SK-N-SH treated with all-trans-retinoic acid at 6 μM for 48 hours (cell line): ENCODE measurements at regions not wholly inside any gene's neighbourhood (a gene's known extent, or its start where the extent isn't known, plus 50 kb on each side); places are given as distances from the start of the nearest gene placed in this dataset.
A peak's percentile ranks its signal among the peaks of the same experiment; 100 is the strongest.

Experiments used
- ATAC-seq: fragments of 200-7000 bp; cut with Tn5 transposase; 3 replicates; pipeline ENCODE4 v1.9.1; 2020; ENCODE audit warnings: mild to moderate bottlenecking, moderate library complexity
- ARNTL ChIP-seq: fragments of 450-650 bp; formaldehyde crosslinking; IDR thresholded peaks from 2 replicates; pipeline ENCODE4 v1.5.0; 2020; ENCODE audit warnings: low read depth, mild to moderate bottlenecking, moderate library complexity, borderline replicate concordance
- BACH2 ChIP-seq: fragments of 250-450 bp; sonication (Bioruptor Pico); IDR thresholded peaks from 2 replicates; pipeline ENCODE4 v1.9.0; 2021; ENCODE audit warnings: mild to moderate bottlenecking, borderline replicate concordance
- CSDC2 ChIP-seq: fragments of 250-450 bp; sonication (Bioruptor Pico); IDR thresholded peaks from 2 replicates; pipeline ENCODE4 v1.5.0; 2020; ENCODE audit warnings: mild to moderate bottlenecking, moderate library complexity
- ESRRG ChIP-seq: fragments of 250-450 bp; sonication (Bioruptor Pico); IDR thresholded peaks from 2 replicates; pipeline ENCODE4 v1.6.1; 2021; ENCODE audit warnings: mild to moderate bottlenecking
- GLIS3 ChIP-seq: fragments of 250-450 bp; sonication (Bioruptor Pico); IDR thresholded peaks from 2 replicates; pipeline ENCODE4 v1.5.0; 2020; ENCODE audit warnings: mild to moderate bottlenecking, moderate library complexity
- ISL1 ChIP-seq: fragments of 250-450 bp; sonication (Bioruptor Pico); IDR thresholded peaks from 2 replicates; pipeline ENCODE4 v2.1.2; 2022; ENCODE audit warnings: mild to moderate bottlenecking, moderate library complexity
- OSR1 ChIP-seq: fragments of 250-450 bp; sonication (Bioruptor Pico); IDR thresholded peaks from 2 replicates; pipeline ENCODE4 v1.8.0; 2022; ENCODE audit warnings: moderate library complexity, mild to moderate bottlenecking, inconsistent platforms
- PPARA ChIP-seq: fragments of 250-450 bp; sonication (Bioruptor Pico); IDR thresholded peaks from 2 replicates; pipeline ENCODE4 v1.5.0; 2020; ENCODE audit warnings: mild to moderate bottlenecking, borderline replicate concordance
- RARB ChIP-seq: fragments of 250-450 bp; sonication (Bioruptor Pico); IDR thresholded peaks from 2 replicates; pipeline ENCODE4 v1.8.0; 2021; ENCODE audit warnings: mild to moderate bottlenecking, moderate library complexity
- SNAI2 ChIP-seq: fragments of 250-450 bp; sonication (Bioruptor Pico); IDR thresholded peaks from 2 replicates; pipeline ENCODE4 v1.5.0; 2020; ENCODE audit warnings: mild to moderate bottlenecking, moderate library complexity
- TCF4 ChIP-seq: fragments of 250-450 bp; sonication (Bioruptor Pico); IDR thresholded peaks from 2 replicates; pipeline ENCODE4 v1.8.0; 2021; ENCODE audit warnings: mild to moderate bottlenecking, moderate library complexity, borderline replicate concordance
- TOX ChIP-seq: fragments of 250-450 bp; sonication (Bioruptor Pico); IDR thresholded peaks from 2 replicates; pipeline ENCODE4 v1.8.0; 2021; ENCODE audit warnings: mild to moderate bottlenecking, moderate library complexity, borderline replicate concordance
- ZC3H10 ChIP-seq: fragments of 250-450 bp; sonication (Bioruptor Pico); IDR thresholded peaks from 2 replicates; pipeline ENCODE4 v1.5.1; 2021; ENCODE audit warnings: mild to moderate bottlenecking, moderate library complexity
- ZFP3 ChIP-seq: fragments of 250-450 bp; sonication (Bioruptor Pico); IDR thresholded peaks from 2 replicates; pipeline ENCODE4 v1.5.0; 2020; ENCODE audit warnings: mild to moderate bottlenecking, moderate library complexity
- ZFP30 ChIP-seq: fragments of 450-650 bp; formaldehyde crosslinking; IDR thresholded peaks from 2 replicates; pipeline ENCODE4 v1.5.0; 2022; ENCODE audit warnings: mild to moderate bottlenecking, moderate library complexity
- ZNF565 ChIP-seq: fragments of 450-650 bp; formaldehyde crosslinking; conservative IDR thresholded peaks from 2 replicates; pipeline ENCODE4 v1.5.0; 2020; ENCODE audit warnings: low read depth, mild to moderate bottlenecking, moderate library complexity
- ZNF70 ChIP-seq: fragments of 450-650 bp; formaldehyde crosslinking; IDR thresholded peaks from 2 replicates; pipeline ENCODE4 v1.5.0; 2020; ENCODE audit warnings: mild to moderate bottlenecking, moderate library complexity
- ZNF8 ChIP-seq: fragments of 450-650 bp; formaldehyde crosslinking; IDR thresholded peaks from 2 replicates; pipeline ENCODE4 v1.5.0; 2020; ENCODE audit warnings: mild to moderate bottlenecking, moderate library complexity
- TF ChIP-seq, protein P1 (sequence below): fragments of 250-450 bp; sonication (Bioruptor Pico); IDR thresholded peaks from 2 replicates; pipeline ENCODE4 v1.5.1; 2020; ENCODE audit warnings: low read depth, mild to moderate bottlenecking, moderate library complexity
- TF ChIP-seq, protein P2 (sequence below): fragments of 250-450 bp; sonication (Bioruptor Pico); IDR thresholded peaks from 2 replicates; pipeline ENCODE4 v1.8.0; 2020; ENCODE audit warnings: mild to moderate bottlenecking, moderate library complexity, borderline replicate concordance
- TF ChIP-seq, protein P3 (sequence below): fragments of 250-450 bp; sonication (Bioruptor Pico); IDR thresholded peaks from 2 replicates; pipeline ENCODE4 v1.5.0; 2020; ENCODE audit warnings: mild to moderate bottlenecking, moderate library complexity
- TF ChIP-seq, protein P4 (sequence below): fragments of 250-450 bp; sonication (Bioruptor Pico); IDR thresholded peaks from 2 replicates; pipeline ENCODE4 v1.5.1; 2021; ENCODE audit warnings: mild to moderate bottlenecking, moderate library complexity
- TF ChIP-seq, protein P5 (sequence below): fragments of 250-450 bp; sonication (Bioruptor Pico); IDR thresholded peaks from 2 replicates; pipeline ENCODE4 v1.8.0; 2021; ENCODE audit warnings: low read depth, mild to moderate bottlenecking, moderate library complexity, borderline replicate concordance

DNA sequence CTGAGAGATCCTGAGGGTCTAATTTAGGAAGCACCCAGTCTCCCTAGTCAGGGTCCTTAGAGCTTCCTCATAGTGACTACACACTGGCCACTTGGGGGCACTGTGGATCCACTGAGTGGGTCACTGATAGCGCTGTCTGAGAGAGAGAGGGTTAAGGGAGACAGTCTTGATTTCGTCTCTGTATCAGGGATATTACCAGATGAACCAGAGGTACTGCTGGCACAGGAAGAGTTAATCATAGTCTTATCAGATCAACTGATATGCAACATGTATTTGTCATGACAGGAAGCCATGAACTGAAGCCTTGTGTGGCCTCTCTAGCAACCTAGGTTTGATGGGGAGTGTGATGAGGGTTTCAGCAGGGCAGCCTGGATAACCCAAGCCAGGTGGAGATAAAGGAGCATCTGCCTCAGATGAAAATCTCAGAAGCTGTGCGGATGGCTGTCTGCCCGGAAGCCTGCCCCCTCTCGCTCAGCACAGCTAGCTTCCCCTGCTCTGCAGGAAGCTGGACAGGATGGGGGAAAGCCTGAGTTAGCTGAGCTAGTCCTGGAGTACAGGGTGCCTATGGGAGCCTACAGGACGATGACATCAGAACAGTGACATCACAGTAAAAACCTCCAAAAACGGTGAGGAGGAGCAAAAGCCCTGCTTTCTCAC is 214.0 kb upstream of the PRSS1 start:
- ATAC-seq, result peak; percentile 99
- TF ChIP-seq BACH2 (CRISPR knock-in tag) (no peak), TOX (no peak), ZFP3 (peak; percentile 61; the same call in 1 of the 2 replicates), RARB (no peak), ZNF8 (no peak), GLIS3 (CRISPR knock-in tag) (no peak), ARNTL (CRISPR knock-in tag) (no peak), PPARA (CRISPR knock-in tag) (no peak), ZFP30 (CRISPR knock-in tag) (no peak), SNAI2 (peak; percentile 80; the same call in 1 of the 2 replicates), ZNF70 (CRISPR knock-in tag) (no peak), ISL1 (no peak), OSR1 (CRISPR knock-in tag) (no peak), ESRRG (CRISPR knock-in tag) (no peak), CSDC2 (CRISPR knock-in tag) (no peak), ZNF565 (CRISPR knock-in tag) (no peak), TCF4 (peak; percentile 99), ZC3H10 (no peak)
- TF ChIP-seq, protein P1, sequence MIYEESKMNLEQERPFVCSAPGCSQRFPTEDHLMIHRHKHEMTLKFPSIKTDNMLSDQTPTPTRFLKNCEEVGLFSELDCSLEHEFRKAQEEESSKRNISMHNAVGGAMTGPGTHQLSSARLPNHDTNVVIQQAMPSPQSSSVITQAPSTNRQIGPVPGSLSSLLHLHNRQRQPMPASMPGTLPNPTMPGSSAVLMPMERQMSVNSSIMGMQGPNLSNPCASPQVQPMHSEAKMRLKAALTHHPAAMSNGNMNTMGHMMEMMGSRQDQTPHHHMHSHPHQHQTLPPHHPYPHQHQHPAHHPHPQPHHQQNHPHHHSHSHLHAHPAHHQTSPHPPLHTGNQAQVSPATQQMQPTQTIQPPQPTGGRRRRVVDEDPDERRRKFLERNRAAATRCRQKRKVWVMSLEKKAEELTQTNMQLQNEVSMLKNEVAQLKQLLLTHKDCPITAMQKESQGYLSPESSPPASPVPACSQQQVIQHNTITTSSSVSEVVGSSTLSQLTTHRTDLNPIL, result no peak
- TF ChIP-seq, protein P2, sequence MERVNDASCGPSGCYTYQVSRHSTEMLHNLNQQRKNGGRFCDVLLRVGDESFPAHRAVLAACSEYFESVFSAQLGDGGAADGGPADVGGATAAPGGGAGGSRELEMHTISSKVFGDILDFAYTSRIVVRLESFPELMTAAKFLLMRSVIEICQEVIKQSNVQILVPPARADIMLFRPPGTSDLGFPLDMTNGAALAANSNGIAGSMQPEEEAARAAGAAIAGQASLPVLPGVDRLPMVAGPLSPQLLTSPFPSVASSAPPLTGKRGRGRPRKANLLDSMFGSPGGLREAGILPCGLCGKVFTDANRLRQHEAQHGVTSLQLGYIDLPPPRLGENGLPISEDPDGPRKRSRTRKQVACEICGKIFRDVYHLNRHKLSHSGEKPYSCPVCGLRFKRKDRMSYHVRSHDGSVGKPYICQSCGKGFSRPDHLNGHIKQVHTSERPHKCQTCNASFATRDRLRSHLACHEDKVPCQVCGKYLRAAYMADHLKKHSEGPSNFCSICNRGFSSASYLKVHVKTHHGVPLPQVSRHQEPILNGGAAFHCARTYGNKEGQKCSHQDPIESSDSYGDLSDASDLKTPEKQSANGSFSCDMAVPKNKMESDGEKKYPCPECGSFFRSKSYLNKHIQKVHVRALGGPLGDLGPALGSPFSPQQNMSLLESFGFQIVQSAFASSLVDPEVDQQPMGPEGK, result no peak
- TF ChIP-seq, protein P3, sequence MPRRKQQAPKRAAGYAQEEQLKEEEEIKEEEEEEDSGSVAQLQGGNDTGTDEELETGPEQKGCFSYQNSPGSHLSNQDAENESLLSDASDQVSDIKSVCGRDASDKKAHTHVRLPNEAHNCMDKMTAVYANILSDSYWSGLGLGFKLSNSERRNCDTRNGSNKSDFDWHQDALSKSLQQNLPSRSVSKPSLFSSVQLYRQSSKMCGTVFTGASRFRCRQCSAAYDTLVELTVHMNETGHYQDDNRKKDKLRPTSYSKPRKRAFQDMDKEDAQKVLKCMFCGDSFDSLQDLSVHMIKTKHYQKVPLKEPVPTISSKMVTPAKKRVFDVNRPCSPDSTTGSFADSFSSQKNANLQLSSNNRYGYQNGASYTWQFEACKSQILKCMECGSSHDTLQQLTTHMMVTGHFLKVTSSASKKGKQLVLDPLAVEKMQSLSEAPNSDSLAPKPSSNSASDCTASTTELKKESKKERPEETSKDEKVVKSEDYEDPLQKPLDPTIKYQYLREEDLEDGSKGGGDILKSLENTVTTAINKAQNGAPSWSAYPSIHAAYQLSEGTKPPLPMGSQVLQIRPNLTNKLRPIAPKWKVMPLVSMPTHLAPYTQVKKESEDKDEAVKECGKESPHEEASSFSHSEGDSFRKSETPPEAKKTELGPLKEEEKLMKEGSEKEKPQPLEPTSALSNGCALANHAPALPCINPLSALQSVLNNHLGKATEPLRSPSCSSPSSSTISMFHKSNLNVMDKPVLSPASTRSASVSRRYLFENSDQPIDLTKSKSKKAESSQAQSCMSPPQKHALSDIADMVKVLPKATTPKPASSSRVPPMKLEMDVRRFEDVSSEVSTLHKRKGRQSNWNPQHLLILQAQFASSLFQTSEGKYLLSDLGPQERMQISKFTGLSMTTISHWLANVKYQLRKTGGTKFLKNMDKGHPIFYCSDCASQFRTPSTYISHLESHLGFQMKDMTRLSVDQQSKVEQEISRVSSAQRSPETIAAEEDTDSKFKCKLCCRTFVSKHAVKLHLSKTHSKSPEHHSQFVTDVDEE (CRISPR knock-in tag), result peak; percentile 99
- TF ChIP-seq, protein P4, sequence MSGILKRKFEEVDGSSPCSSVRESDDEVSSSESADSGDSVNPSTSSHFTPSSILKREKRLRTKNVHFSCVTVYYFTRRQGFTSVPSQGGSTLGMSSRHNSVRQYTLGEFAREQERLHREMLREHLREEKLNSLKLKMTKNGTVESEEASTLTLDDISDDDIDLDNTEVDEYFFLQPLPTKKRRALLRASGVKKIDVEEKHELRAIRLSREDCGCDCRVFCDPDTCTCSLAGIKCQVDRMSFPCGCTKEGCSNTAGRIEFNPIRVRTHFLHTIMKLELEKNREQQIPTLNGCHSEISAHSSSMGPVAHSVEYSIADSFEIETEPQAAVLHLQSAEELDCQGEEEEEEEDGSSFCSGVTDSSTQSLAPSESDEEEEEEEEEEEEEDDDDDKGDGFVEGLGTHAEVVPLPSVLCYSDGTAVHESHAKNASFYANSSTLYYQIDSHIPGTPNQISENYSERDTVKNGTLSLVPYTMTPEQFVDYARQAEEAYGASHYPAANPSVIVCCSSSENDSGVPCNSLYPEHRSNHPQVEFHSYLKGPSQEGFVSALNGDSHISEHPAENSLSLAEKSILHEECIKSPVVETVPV (CRISPR knock-in tag), result no peak
- TF ChIP-seq, protein P5, sequence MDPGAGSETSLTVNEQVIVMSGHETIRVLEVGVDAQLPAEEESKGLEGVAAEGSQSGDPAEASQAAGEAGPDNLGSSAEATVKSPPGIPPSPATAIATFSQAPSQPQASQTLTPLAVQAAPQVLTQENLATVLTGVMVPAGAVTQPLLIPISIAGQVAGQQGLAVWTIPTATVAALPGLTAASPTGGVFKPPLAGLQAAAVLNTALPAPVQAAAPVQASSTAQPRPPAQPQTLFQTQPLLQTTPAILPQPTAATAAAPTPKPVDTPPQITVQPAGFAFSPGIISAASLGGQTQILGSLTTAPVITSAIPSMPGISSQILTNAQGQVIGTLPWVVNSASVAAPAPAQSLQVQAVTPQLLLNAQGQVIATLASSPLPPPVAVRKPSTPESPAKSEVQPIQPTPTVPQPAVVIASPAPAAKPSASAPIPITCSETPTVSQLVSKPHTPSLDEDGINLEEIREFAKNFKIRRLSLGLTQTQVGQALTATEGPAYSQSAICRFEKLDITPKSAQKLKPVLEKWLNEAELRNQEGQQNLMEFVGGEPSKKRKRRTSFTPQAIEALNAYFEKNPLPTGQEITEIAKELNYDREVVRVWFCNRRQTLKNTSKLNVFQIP, result no peak

DNA sequence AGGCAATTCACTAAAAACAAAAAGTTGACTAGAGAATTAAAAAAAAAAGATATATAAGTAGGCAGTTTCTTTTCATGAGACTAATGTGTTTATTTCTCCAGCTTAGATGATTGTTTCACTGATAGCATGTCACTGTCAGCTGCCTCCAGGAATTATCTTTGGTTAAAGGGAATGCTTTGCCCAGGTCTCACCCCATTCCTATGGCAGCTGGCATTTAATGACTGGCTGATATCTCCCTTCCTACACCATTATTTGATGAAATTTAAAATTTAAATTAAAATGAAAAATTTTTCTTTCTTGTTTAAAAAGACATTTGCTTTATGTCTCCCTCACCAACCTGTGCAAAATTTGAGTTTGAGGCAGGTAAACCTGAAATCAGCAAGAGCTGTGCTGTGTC is 214.5 kb upstream of the PRSS1 start:
- no peak for ATAC-seq
- TF ChIP-seq TOX, result no peak
- TF ChIP-seq, protein P2, result no peak
- TF ChIP-seq, protein P1, result no peak
- TF ChIP-seq ZFP3, result no peak
- no peak for TF ChIP-seq ARNTL (CRISPR knock-in tag)
- no peak for TF ChIP-seq ZC3H10
- TF ChIP-seq GLIS3 (CRISPR knock-in tag), result no peak
- no peak for TF ChIP-seq PPARA (CRISPR knock-in tag)
